ENCODE measurements at regions not wholly inside any gene's neighbourhood (a gene's known extent, or its start where the extent isn't known, plus 50 kb on each side); places are given as distances from the start of the nearest gene placed in this dataset.

- ATAC-seq = no peak
- no peak for TF ChIP-seq CSDC2 (CRISPR knock-in tag; IDR thresholded peaks at IDR 0.05)
- no peak for TF ChIP-seq PPARA (CRISPR knock-in tag; IDR thresholded peaks at IDR 0.05; ENCODE audit: borderline replicate concordance)
- no peak for TF ChIP-seq GLIS3 (CRISPR knock-in tag; IDR thresholded peaks at IDR 0.05)
- no peak for TF ChIP-seq ZNF70 (CRISPR knock-in tag; IDR thresholded peaks at IDR 0.05)
- TF ChIP-seq CREB5 (CRISPR knock-in tag; IDR thresholded peaks at IDR 0.05; ENCODE audit: low read depth) = no peak
- TF ChIP-seq RARB (CRISPR knock-in tag; IDR thresholded peaks at IDR 0.05) = no peak
- TF ChIP-seq ISL1 (CRISPR knock-in tag; IDR thresholded peaks at IDR 0.05) = no peak
- no peak for TF ChIP-seq TSHZ2 (CRISPR knock-in tag; IDR thresholded peaks at IDR 0.05)
- no peak for TF ChIP-seq CSRNP3 (CRISPR knock-in tag; IDR thresholded peaks at IDR 0.05)
- no peak for TF ChIP-seq ZC3H10 (CRISPR knock-in tag; IDR thresholded peaks at IDR 0.05)
- TF ChIP-seq SNAI2 (CRISPR knock-in tag; IDR thresholded peaks at IDR 0.05) = no peak
- no peak for TF ChIP-seq ZFP30 (CRISPR knock-in tag; IDR thresholded peaks at IDR 0.05)
- no peak for TF ChIP-seq OSR1 (CRISPR knock-in tag; IDR thresholded peaks at IDR 0.05)
- TF ChIP-seq ZFP3 (CRISPR knock-in tag; IDR thresholded peaks at IDR 0.05) = no peak
- TF ChIP-seq TOX (CRISPR knock-in tag; IDR thresholded peaks at IDR 0.05; ENCODE audit: borderline replicate concordance) = no peak
- TF ChIP-seq TCF4 (CRISPR knock-in tag; IDR thresholded peaks at IDR 0.05; ENCODE audit: borderline replicate concordance) = no peak
- TF ChIP-seq POU6F1 (CRISPR knock-in tag; IDR thresholded peaks at IDR 0.05; ENCODE audit: borderline replicate concordance, low read depth) = no peak
Measured at GRCh38 chr9:118263949-118264348, 559.7 kb downstream of the TLR4 start.

- no peak for ATAC-seq
- TF ChIP-seq TOX (CRISPR knock-in tag; IDR thresholded peaks at IDR 0.05; ENCODE audit: borderline replicate concordance) (no peak), ZFP3 (CRISPR knock-in tag; IDR thresholded peaks at IDR 0.05) (no peak), TSHZ2 (CRISPR knock-in tag; IDR thresholded peaks at IDR 0.05) (no peak), SNAI2 (CRISPR knock-in tag; IDR thresholded peaks at IDR 0.05) (no peak), ARNTL (CRISPR knock-in tag; IDR thresholded peaks at IDR 0.05; ENCODE audit: borderline replicate concordance, low read depth) (no peak), OSR1 (CRISPR knock-in tag; IDR thresholded peaks at IDR 0.05) (no peak), CREB5 (CRISPR knock-in tag; IDR thresholded peaks at IDR 0.05; ENCODE audit: low read depth) (no peak), RARB (CRISPR knock-in tag; IDR thresholded peaks at IDR 0.05) (no peak), CSRNP3 (CRISPR knock-in tag; IDR thresholded peaks at IDR 0.05) (no peak), ZFP30 (CRISPR knock-in tag; IDR thresholded peaks at IDR 0.05) (no peak), ISL1 (CRISPR knock-in tag; IDR thresholded peaks at IDR 0.05) (no peak), BACH2 (CRISPR knock-in tag; IDR thresholded peaks at IDR 0.05; ENCODE audit: borderline replicate concordance) (no peak), ZNF565 (CRISPR knock-in tag; conservative IDR thresholded peaks at IDR 0.05; ENCODE audit: low read depth) (no peak), TCF4 (CRISPR knock-in tag; IDR thresholded peaks at IDR 0.05; ENCODE audit: borderline replicate concordance) (no peak), CSDC2 (CRISPR knock-in tag; IDR thresholded peaks at IDR 0.05) (no peak), ESRRG (CRISPR knock-in tag; IDR thresholded peaks at IDR 0.05) (no peak), GLIS3 (CRISPR knock-in tag; IDR thresholded peaks at IDR 0.05) (no peak), ZC3H10 (CRISPR knock-in tag; IDR thresholded peaks at IDR 0.05) (no peak), ZNF8 (CRISPR knock-in tag; IDR thresholded peaks at IDR 0.05) (no peak), ZNF70 (CRISPR knock-in tag; IDR thresholded peaks at IDR 0.05) (no peak)
Measured at GRCh38 chr9:118268046-118268445, 563.8 kb downstream of the TLR4 start.
